Fibroblast of the conjunctiva (primary cell): ENCODE measurements at regions not wholly inside any gene's neighbourhood (a gene's known extent, or its start where the extent isn't known, plus 50 kb on each side); places are given as distances from the start of the nearest gene placed in this dataset.
"Not testable (repeated sequence)": the region's sequence is repeated elsewhere in the genome, so short reads cannot be mapped to it uniquely, and the experiment has no call there.

ENCODE experiments used
- DNase-seq: peaks from one replicate; pipeline ENCODE4 v3.0.0-alpha.2; 2010; ENCODE audit warnings: low read depth

GRCh38 chr2:87643165-87643564, 104.7 kb upstream of the PLGLB2 start:
- DNase-seq = not testable (repeated sequence)

- DNase-seq = not testable (repeated sequence)
Observed at GRCh38 chr2:87647737-87648498, 100.0 kb upstream of the PLGLB2 start.

DNA sequence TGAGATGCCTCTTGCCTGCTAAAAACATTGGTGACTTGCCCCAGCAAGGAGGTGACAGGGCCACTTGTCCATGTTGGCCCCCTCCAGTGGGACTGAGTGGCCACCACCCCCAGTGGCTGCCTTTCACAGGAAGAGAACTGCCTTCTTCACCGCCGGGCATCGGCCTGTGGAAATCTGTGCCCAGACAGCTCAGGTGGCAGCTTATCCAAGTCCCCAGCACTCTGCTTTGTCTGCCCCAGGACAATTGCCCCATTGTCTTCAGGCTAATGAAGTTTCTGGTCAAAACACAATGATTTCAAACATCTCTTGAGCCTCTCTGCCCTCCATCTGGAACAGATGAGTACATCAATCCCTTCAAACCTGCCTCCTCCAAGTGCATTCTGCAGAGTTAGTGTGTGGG, 99.1 kb upstream of the PLGLB2 start:
- not testable (repeated sequence) for DNase-seq

DNA sequence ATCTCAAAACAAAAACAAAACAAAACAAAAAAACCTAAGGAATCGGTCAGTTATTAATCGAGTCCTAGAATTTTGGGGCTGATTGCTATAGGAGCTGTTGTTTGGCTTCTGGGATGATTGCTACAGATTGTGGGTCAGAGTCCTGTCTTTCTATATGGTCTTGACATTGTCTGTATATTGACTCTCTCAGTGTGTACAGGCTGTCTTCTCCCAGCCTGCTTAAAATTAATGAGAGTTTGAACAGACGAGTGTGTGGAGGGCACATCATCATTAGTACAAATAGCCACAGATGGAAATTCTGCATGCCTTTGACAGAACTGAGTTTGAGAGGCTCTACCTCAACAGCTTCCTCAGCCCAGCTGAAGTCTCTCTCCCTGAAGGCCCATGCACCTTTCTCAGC, 98.0 kb upstream of the PLGLB2 start:
- DNase-seq = not testable (repeated sequence)

- DNase-seq = not testable (repeated sequence)
Observed at GRCh38 chr2:87650837-87651236, 97.0 kb upstream of the PLGLB2 start.

- not testable (repeated sequence) for DNase-seq
Observed at GRCh38 chr2:87651589-87651988, 96.3 kb upstream of the PLGLB2 start.

DNA sequence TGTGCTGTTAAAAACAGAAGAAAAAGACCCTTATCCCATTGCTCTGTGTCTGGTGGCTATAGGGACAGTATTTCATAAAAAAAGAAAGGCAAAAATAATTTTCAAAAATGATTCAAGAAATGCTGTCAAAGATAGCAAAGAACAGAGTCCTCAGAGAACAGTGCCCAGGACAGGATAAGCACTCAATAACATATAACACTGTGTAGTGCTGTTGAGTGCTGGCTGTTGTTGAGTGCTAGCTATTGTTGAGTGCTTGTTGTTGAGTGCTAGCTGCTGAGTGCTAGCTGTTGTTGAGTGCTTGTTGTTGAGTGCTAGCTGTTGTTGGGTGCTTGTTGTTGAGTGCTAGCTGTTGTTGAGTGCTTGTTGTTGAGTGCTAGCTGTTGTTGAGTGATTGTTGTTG, 94.5 kb upstream of the PLGLB2 start:
- not testable (repeated sequence) for DNase-seq

DNA sequence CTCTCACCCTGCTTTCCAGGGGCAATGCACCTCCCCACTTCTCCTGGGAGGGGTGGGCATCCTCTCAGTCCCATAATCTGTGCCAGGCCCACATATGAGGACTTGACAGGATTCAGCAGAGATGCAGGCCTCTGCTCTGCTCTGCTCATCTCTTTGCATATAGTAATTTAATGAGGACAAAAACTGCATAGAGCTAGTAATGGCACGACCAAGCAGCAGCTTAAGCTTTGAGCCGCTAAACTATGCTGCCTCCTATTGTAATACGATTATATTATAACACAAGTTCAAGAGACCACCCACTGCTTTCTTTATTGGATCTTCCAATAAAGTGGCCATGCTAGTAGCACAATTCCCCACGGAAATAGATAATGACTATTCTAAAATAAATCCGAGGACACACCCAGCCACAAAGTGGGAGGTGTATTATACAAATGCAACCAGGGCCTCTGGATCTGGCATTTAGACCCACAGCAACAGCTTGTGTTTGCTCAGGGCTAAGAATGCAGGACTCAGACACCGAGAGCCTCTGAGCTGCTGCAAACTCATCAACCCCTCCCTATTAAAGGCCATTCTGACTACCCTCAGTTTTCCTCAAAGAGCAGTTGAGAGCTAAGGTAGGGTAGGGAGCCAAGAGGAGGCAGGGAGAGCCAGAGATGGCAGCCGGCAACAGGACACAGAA, 93.6 kb upstream of the PLGLB2 start:
- not testable (repeated sequence) for DNase-seq

GRCh38 chr2:87657915-87658314, 90.0 kb upstream of the PLGLB2 start:
- not testable (repeated sequence) for DNase-seq

DNA sequence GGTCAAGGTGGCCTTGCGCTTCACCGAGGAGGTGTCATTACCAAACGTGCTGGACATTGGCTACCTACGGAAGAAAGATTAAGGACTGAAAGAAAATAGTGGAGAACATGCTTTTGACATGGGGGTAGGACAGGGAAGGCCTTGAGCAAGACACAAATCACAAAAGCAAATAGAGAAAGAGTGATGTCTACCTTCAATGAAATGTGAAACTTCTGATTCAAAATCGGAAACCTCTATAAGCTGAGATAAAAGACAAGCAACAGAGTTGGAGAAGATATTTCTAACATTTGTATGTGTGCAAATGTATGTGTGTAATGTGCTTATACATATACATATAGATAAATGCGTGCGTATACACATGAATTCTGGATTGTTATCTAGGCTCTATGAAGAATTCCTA, 89.5 kb upstream of the PLGLB2 start:
- DNase-seq = not testable (repeated sequence)

- not testable (repeated sequence) for DNase-seq
Observed at GRCh38 chr2:87658976-87659375, 88.9 kb upstream of the PLGLB2 start.

DNA sequence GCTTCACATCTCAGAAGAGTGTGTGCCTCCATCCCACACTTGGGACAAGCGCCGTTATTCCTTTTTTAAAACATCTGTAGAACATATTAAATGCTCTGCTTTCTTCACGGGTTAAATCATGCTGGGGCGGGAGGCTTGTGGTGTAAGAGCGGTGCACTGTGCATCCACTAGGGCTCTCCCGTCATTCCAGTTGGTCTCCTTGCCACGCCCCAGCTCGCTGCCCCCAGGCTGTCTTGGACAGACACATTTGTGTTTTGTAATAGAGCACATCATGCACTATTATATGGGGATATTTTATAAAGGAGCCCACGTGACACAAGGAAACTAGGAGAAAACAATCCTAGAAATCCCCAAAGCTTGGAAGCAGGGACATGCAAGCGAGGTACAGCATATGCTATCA, 87.7 kb upstream of the PLGLB2 start:
- not testable (repeated sequence) for DNase-seq

GRCh38 chr2:87662316-87663290, 85.3 kb upstream of the PLGLB2 start:
- DNase-seq = not testable (repeated sequence)

DNA sequence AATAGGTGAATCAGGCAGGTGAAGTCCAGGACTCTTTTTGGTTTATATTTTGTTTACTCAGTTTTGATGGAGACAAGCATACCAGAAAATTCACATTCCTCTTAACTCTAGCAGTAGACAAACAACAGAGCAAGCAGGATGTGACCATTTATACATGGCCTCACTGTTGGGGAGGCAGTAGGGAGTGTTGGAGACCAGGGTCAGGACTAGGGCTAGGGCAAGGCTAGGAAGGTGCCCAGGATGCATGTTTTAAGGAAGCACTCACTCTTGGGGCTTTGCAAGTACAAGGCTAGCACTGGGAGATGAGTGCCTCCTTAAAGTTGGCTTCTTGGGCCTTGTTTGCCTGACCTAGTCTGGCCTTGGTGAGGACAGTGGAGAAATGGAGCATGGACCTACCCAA, 84.5 kb upstream of the PLGLB2 start:
- not testable (repeated sequence) for DNase-seq

GRCh38 chr2:87667027-87667426, 80.9 kb upstream of the PLGLB2 start:
- DNase-seq = not testable (repeated sequence)

GRCh38 chr2:87668361-87668760, 79.5 kb upstream of the PLGLB2 start:
- DNase-seq = not testable (repeated sequence)

DNA sequence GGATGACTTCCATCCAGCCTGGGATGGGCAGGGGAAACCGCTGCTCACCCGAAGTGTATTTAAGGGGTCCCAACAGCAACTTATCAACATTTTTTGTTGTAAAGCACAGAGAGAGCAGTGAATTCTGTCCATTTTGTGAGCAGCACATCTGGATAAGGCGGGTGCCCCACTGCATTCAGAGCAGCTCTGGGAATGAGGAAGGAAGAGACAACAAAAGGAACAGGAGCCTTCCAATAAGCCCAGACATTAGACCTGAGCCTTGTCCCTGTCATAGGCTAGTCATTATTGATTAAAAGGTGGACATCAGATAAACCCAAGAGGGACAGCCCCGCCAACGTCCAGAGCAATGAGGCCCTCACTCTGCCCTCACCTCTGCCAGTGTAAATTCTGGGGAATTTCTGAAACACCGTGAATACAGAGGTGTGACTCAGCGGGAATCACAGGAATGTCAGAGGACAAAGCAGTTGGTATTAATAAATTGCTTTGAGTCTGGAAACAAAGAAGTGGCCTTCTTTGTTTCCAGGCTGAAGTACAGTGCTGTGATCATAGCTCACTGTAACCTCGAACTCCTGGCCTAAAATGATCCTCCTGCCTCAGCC, 78.2 kb upstream of the PLGLB2 start:
- not testable (repeated sequence) for DNase-seq

- DNase-seq = not testable (repeated sequence)
Observed at GRCh38 chr2:87672404-87672803, 75.5 kb upstream of the PLGLB2 start.

GRCh38 chr2:87674729-87675128, 73.2 kb upstream of the PLGLB2 start:
- DNase-seq = not testable (repeated sequence)

GRCh38 chr2:87675487-87675886, 72.4 kb upstream of the PLGLB2 start:
- not testable (repeated sequence) for DNase-seq

DNA sequence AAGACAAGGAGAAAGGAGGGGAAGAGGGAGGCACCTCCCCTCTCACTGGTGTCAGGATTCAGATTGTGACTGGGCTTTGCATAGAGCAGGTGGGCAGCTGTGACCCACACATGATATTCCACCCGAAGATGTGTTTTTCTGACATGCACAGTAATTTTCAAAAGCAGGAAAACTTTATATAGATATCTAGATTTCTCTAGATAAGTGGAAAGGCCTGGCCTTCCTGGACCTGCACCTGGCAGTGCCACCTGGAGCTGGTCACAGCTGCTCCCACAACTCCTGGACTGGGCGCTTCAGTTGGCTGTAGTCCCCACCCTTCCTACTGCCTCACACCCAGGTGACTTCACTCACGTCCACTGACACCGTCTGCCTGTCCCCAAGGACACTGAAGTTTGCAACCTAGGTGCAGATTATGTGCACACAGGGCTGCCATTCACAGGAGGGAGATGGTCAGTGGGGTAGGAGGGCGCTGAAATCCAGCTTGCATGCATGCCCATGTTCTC, 70.4 kb upstream of the PLGLB2 start:
- not testable (repeated sequence) for DNase-seq
